Hepatic stellate cell (primary cell): ENCODE measurements at regions not wholly inside any gene's neighbourhood (a gene's known extent, or its start where the extent isn't known, plus 50 kb on each side); places are given as distances from the start of the nearest gene placed in this dataset.

Experiments used
- DNase-seq: peaks from one replicate; pipeline ENCODE4 v3.0.0; 2011; ENCODE audit warnings: low spot score

DNA sequence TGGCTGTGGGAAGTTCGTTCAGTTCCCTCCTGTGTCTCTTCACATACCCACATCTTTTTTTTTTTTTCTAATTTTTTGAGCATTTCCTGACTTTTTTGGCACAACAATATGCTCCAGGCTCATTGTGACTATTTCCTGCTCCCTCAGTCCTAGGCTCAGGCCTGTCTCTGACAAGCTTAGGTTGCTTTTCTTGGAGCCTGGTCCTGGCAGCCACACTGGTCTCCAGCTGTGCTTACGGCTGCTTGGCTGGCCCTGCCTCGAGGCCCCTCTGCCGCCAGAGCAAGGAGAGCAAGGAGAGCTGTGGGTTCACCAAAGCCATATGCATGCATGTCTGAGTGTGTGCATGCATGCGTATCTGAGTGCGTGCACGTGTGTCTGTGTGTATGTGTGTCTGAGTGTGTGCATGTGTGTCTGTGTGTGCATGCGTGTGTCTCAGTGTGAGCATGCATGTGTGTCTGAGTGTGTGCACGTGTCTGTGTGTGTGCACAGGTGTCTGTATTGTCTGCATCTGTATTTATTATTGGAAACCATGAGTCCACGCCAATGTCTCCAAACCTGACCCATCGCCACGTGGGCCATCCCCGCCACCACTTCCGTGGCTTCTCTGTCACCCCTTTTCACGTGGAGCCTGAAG lies 766.1 kb upstream of the SALL3 start:
- no peak for DNase-seq

DNA sequence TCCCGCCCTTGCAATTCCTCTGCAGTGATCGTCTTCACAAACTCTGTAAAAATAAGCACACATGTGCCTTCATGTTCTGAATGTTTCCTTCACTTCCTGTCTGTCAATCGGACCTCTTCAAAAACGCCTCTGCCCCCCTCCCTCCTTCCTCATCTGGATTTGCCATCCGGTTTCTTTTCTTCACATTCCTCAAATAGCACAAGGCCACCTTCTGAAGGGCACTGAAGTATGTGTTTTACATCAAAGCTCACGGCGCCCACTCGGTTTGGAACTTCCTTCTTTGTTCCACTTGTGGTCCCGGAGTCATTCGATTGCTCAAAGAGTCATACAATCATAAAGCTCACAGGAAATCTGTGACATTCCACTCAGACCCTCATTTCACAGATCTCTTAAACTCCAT lies 758.1 kb upstream of the SALL3 start:
- DNase-seq, result no peak

DNA sequence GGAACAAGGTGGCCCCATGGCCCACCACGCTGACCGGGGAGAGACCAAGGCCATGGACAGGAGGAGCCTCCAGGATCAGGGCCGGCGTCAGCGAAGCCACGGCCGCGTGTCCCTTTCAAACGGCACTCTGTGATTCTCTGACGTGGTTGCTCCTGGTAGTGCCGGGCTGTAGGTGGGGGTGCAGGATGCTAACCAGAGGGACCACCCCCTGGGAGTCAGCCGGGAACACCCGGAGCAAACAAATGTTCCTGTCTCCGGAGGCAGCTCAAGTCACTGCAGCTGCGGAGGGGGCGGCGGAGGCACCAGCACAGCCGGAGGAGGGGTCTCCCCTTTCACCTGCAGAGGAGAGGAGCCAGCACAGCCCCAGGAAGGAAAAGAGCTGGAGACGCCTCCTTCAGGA lies 750.6 kb upstream of the SALL3 start:
- DNase-seq, result no peak

DNA sequence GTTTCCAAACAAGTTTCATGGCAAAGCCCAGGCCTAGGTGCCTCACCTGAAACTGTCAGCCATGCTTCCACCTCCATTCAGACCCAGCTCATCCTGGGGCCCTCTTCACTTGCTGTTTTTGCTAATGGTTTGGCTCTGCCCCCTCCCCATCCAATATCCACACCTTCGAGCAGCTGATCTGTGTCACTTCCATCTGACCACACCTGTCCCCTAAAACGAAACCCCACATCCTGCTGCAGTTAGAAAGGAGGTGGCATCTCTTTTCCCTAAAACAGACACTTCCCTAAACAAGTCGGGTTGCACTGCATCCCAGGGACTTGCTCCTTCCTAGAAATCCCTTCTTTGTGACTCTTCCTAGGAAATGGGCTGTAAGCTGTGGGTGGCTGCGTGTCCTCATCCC lies 748.7 kb upstream of the SALL3 start:
- no peak for DNase-seq

DNA sequence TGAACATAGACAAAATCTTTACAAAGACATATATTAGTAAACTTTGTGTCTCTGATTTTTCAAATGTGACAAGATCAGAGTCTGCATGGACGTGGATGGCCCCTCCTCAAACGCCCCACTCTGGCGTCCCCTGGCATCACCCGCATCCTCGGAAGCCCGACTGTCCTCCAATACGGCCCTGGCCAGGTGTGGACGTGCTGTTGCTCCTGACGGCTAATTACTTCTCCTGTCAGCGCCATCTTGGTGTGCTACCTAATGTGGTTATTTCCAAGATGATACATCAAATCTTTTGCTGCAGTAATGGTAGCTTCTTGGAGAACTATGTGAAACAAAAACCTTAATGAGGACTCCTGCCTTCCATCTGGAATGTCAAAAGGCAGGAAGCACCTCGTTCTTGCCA lies 747.4 kb upstream of the SALL3 start:
- no peak for DNase-seq

DNA sequence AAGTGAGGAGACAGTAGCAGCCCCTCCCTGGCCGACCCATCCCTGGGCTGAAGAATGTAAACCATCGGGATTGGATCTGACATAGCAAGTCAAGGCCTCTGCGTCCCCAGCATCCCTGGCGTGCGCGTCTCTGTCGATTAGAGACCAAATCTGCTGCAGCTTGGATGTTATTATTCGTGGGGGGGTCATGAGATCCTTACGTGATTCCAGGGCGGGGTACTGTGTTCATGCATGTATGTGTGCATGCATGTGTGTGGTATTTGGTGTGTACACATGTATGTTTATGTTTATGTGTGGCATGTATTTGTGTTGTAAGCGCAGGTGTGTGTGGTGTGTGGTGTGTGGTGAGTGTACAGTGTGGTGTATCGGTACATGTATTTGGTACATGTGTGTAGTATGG lies 741.8 kb upstream of the SALL3 start:
- no peak for DNase-seq

DNA sequence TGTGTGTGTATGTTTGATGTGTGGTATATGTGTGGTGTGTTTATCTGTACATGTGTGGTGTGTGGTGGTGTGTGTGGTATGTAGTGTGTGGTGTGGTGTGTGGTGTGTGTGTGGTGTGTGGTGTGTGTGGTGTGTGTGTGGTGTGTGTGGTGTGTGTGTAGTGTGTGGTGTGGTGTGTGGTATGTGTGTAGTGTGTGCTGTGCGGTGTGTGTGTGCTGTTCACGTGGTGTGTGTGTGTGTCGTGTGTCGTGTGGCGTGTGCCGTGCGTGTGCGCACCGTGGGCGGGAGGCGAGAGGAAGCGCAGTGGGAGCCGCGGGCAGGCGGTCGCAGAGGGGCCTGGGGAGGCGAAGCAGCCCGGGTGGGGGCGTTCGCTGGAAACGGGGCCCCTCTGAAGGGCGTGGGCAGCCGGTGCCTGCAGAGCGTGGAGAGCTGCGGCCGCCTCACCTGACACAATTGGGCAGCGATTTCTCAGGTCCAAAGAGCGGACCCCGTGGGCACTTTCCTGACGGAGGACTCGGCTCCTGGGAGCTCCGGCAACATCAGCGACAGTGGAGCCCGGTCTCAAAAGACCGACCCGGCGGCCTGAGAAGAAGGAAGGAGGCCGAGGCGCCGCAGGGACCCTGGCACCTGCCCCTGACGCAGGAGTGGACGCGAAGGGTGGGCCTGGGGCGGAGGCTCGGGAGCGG lies 741.1 kb upstream of the SALL3 start:
- DNase-seq, result no peak

DNA sequence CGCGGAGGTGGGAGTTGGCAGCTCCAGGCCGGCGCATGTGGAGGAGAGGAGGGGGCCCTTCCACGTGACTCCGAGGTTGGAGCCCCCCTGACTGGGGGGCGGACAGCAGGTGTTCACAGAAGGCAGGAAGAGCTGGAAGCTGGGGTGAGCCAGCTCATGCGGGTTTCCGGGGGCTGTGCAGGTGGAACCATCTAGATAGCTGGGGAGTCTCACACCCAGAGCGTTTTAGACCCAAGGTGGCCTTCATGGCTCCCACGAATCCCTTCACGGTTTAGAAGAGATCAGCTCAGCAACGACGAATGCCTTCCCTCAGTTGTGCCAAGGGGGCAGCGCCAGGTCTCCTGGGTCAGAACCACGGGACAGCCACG lies 740.5 kb upstream of the SALL3 start:
- DNase-seq, result no peak

DNA sequence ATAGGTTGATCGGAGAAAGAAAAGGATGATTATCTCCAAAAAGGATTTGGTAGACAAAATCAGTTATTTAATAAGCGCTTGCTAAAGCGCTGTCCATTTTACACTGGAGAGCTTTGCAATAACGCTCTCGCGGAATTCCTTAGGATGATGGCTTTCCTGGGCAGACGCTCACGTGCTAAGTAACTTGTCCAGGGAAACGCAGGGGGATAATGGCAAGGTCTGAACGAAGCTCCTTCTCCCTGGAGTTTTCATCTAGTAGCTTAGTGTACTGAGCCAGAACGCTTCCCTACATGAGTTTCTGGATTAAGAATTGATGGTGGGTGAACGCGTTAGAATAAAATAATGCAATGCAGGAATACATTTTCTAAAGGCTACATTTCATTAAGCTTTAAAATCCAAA lies 739.5 kb upstream of the SALL3 start:
- DNase-seq, result no peak

DNA sequence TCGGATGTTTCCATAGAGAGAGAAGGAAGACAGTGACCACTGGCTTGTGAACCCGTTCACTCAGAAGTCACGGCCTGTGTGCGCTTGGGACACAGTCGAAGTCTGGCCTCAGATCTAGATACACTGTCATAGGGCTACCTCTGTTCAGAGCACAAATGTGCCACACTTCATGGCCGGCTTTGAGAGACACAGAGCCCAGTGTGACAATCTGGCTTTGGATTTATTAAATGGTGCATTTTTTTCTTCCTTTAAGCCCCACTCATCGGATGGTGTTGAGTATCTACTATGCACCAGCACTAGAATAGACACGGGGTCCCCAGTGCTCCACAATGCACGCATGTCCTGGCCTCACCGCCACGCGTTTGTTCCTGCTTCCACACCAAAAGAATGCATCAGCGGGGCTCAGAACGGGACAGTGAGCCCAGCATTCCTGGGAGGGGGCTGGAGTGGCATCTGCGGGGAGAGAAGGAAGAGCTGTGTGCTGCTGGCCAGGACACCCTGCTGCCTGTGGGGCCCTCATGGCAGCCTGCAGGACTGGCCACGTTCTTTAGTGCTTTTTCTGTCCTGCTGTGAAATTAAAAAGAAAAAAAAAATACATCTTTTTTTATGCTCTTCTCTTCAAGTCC lies 738.9 kb upstream of the SALL3 start:
- no peak for DNase-seq

DNA sequence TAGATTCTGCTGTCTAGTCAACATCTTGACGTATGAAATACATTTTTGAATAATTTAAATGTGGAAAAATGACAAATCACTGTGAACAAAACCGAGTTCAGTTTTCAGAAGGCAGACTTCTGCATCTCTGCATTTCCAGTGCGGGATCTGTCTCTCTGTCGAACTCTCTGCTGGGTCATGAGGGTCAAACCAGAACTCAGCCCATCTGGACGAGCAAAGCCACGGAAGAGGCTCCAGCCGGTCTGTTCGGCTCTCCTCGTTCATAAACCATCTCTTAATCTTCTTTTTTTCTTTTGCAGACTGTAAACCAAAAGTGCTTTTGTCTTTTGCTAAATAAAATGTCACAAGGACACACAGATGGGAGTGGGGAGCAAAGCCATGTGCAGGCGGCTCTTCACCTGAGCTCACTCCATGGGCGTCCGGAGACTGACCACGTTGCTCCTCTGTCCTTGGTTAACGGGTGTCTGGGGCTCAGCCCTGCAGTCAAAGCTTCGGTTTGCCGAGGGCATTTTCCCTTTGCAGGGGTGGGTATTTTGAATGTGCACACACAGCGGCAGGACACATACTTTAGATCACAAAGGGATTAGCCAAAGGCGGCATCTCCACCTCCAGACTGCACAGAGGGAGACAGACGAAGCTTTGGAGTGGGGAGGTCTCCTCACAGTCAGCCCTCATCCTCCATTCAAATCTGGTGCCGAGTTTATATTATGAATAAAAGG lies 737.9 kb upstream of the SALL3 start:
- no peak for DNase-seq

DNA sequence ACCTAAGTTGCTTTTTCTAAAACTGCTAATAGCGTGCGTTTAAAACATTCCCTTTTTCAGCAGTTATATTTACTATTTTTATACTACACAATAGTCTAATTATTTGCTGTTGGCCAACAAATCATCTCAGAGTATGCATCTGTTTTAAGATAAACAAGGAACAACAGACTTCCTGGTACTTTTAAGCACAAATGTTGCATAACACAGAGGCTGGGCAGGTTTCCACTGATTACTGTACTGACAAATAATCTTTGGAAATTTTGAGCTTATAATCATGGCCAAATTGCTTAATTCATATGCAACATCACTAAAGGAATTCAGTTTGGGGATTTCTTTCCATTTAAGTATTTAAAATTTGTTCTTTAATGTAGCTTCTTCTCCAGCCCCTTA lies 737.4 kb upstream of the SALL3 start:
- no peak for DNase-seq

DNA sequence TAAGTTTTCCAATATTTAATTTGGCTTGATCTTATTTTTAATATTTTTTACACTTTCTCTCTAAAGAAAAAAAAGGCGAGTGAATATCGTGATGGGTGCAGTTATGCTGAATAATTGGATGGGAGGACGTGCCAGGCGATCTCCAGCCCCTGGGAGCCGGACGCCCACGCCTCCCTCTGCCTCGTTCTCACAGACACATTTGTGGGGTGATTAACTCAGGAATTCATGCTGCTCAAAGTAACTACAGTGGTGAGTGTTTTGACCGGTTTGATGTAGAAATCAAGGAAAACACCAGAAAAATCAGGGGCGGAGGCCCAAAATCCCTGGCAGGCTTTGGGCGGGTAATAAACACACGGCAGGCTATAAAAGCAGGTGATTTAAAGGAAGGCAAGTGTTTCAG lies 736.8 kb upstream of the SALL3 start:
- no peak for DNase-seq

DNA sequence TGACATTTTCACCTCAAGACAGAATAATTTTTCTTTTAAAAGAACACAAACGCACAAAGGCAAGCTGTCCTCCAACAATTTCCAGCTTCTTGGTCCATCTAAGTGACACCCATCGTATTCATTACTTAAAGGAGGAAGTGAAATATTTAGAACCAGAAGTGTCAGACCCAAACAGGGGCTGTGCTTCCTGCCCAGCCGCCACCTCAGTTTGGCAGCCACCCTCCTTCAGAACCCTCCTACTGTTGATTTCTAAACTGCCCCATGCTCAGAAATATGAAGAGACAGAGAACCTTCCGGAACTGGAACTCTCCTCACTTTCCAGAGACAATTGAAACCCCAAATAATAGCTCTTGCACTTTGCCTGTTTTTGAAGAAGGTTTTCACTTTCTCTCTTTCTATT lies 734.8 kb upstream of the SALL3 start:
- DNase-seq, result no peak

DNA sequence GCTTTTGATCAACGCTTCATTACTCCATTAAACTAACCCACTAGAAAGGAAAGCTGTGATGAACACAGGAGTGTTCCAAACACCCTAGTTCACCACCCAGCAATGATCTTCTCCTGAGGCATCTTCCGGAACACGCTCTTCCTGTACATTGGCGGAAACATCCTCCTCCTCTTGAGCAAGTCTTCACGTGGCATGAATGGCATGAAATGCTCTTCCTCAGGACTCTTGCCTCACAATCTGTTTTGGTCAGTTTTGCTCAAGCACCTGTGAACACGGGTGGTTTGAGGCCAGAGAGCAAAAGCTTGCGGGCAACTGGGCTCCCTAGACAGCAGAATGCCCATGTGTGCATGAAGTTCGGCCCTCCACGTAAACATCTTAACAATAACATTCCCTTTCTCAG lies 734.2 kb upstream of the SALL3 start:
- DNase-seq, result no peak

DNA sequence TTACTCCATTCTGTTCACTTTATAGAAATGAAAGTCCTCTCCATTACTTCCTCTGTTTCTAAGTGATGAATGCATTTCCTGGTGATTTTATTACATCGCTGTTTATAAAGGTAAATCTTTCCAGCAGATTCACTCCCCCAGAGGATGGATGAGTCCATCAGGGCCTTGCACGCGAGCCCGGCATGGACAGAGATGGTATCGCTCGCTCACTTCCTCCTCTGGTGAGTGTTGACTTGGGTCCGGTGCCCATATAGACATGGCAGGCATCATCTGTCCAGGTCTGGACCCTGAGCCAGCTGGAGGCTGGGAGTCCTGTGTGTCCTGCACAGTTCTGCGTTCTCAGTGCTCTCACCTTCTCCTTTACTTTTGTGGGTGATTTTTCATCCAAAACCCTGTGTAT lies 733.6 kb upstream of the SALL3 start:
- DNase-seq, result no peak

DNA sequence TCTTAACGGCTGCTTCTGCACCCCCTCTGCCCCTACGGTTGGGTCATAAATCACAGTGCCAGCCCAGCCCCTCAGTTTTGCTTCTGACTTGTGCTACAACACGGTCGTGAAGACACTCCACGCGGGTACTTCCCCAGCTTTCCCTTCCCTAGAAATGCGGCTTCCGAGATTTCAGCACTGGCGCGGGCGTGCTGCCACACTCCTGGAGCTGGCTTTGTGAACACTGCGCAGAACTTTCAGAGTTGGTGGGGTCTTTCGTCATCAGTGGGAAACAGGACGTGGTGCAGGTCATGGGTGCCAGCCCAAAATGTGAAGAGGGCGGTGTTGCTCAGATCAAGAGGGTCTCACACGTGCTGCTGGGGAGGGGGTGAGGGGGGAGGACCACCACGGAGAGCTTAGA lies 733.0 kb upstream of the SALL3 start:
- DNase-seq, result no peak

DNA sequence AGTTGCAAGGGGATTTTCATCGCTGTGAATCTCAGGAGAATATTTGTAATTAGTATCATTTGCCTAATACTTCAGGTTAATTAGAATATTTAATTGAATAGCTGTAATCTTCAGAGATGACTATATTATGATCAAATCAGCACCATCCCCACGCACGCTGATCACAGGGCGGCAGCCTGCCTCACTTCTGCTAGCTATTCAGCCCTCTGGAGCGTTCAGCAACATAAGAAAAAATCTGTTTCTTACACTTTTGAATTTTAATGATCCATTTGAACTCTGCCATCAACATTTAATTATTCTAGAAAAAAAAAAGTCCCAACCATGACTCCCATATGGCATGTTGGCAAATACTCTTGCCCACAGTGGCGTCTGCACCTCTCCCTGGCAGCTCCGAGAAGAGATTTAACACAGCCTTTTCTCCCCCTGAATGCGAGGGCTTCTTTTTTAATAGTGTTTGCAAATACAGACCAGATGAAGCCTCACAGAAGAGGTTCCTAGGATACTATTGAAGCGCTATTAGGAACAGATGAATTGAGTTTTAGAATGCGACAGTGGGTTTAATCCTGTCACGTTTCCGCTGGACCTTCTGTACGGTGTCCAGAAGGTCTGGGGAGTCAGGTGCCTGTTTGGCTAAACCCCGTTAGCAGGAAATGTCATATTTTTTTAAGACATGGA lies 731.9 kb upstream of the SALL3 start:
- DNase-seq, result no peak

DNA sequence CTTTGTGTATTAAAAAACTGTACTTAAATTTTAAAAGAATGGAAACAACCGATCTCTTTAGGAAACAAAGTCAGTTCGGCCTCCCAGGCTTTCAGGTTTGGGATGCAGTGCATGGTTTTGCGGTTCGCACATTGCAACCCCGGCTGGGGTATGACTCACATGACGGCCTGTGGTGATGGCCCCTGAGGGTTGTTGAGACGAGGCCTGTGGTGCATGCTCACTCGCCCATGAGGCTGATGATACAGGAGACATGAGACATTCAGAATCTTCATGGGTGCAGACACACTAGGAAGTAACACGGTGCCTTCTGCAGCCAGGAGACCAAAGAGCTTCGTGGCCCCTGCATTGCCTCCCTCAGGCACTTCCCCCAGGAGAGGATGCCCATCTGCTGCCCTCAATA lies 724.6 kb upstream of the SALL3 start:
- no peak for DNase-seq

DNA sequence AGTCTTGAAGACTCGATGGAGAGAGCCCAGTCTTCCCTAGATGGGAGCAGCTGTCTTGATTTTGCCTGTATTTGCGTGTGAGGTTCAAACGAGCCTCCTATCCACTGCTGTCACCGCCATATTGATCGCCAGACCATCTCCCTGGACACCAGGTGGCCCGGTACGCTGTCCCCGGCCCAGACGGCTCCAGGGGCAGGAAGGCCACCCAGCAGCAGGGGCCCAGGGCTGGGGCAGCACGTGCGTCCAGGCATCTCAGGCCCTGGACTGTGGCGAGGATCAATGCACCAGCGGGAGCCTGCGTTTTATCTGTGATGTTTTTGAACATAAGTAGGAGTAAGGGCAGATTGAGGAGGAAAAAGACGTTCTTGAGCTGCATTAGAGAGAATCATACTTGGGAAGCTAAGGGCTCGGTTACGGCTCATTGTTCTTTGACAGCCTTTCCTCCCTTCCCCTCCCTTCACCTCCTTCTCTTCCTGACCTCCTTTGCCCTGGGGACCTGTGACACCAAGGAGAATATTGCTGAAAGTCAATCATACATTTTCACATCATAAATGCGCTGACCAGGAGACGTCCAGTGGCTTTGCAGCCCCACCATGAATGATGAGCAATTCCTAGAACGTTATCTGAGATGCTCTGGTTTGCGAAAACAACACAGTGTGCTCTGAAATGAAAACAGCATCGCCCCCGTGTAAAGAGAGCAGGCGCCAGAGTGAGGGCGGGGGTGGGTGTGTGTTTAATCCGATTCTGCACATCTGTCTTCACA lies 711.2 kb upstream of the SALL3 start:
- no peak for DNase-seq

DNA sequence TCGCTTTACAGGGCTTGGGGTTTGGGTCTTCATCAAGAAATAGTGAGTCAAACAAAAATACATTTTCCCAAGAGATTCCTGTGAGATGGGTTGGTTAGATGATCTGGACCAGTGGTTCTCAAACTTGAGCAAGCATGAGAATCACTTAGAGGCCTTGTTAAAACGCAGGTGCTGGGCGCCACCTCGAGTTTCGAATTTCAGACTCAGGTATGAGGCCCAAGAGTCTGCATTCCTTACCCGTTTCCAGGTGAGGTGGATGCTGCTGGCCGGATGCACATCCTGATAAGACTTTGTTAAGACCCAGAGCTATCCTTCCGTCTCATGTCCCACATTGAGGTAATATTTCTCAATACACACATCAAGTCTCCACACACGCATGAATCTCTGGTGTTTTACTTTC lies 707.8 kb upstream of the SALL3 start:
- DNase-seq, result no peak

DNA sequence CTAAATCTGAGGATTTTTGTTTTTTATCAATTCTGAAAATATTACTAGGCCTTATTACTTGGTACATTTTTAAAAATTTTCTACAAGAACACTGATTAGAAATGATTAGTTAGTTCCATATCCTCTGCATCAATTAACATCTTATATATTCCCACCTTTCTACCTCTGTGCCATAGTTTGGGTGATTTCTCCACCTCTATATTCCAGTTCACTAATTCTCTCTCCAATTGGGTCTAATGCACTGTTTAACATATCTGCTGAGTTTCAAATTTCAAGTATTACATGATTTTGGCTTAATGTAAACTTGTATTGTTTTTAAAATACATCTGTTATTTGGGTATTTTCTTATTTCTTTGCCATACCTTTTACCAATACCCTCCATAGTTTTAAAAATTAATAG lies 705.7 kb upstream of the SALL3 start:
- no peak for DNase-seq
